WERI-Rb-1 (cell line): ENCODE measurements at regions not wholly inside any gene's neighbourhood (a gene's known extent, or its start where the extent isn't known, plus 50 kb on each side); places are given as distances from the start of the nearest gene placed in this dataset.

Experiments used
- DNase-seq: peaks from one replicate; pipeline ENCODE4 v3.0.0-alpha.2; 2020
- H3K27ac ChIP-seq: fragments of 250-450 bp; sonication (Bioruptor Pico); 2 replicates; pipeline ENCODE4 v1.5.1; 2020; ENCODE audit warnings: mild to moderate bottlenecking, moderate library complexity
- H3K27me3 ChIP-seq: fragments of 250-450 bp; sonication (Bioruptor Pico); 2 replicates; pipeline ENCODE4 v1.5.1; 2021; ENCODE audit warnings: mild to moderate bottlenecking, low read depth, moderate library complexity; ENCODE audit not compliant: insufficient read depth, severe bottlenecking
- H3K36me3 ChIP-seq: fragments of 250-450 bp; sonication (Bioruptor Pico); 2 replicates; pipeline ENCODE4 v1.5.1; 2020; ENCODE audit warnings: mild to moderate bottlenecking, moderate library complexity
- H3K4me3 ChIP-seq: 2 replicates; pipeline ENCODE4 v1.5.1; 2011; ENCODE audit warnings: low read depth, mild to moderate bottlenecking, control low read depth, low read length
- H3K9me3 ChIP-seq: fragments of 250-450 bp; sonication (Bioruptor Pico); 2 replicates; pipeline ENCODE4 v1.5.1; 2021; ENCODE audit warnings: mild to moderate bottlenecking, moderate library complexity; ENCODE audit not compliant: severe bottlenecking
- TF ChIP-seq, protein P1 (sequence below): IDR thresholded peaks from 2 replicates; pipeline ENCODE4 v1.5.1; 2011; ENCODE audit warnings: low read depth, mild to moderate bottlenecking, control low read depth, inconsistent platforms, low read length

DNA sequence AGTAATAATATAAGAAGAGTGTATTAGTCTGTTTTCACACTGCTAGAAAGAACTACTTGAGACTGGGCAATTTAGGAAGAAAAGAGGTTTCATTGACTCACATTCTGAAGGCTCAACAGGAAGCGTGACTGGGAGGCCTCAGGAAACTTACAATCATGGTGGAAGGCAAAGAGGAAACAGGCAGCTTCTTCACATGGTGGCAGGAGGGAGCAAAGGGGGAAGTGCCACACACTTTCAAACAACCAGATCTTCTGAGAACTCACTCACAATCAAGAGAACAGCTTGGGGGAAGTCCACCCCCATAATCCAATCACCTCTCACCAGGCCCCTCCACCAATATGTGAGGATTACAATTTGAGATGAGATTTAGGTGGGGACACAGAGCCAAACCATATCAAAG lies 212.5 kb upstream of the HDAC9 start:
- H3K4me3 ChIP-seq = no peak overlapping the region
- H3K9me3 ChIP-seq = no peaks in the 10 kb centered on the region
- H3K36me3 ChIP-seq = no peaks in the 10 kb centered on the region
- TF ChIP-seq, protein P1, sequence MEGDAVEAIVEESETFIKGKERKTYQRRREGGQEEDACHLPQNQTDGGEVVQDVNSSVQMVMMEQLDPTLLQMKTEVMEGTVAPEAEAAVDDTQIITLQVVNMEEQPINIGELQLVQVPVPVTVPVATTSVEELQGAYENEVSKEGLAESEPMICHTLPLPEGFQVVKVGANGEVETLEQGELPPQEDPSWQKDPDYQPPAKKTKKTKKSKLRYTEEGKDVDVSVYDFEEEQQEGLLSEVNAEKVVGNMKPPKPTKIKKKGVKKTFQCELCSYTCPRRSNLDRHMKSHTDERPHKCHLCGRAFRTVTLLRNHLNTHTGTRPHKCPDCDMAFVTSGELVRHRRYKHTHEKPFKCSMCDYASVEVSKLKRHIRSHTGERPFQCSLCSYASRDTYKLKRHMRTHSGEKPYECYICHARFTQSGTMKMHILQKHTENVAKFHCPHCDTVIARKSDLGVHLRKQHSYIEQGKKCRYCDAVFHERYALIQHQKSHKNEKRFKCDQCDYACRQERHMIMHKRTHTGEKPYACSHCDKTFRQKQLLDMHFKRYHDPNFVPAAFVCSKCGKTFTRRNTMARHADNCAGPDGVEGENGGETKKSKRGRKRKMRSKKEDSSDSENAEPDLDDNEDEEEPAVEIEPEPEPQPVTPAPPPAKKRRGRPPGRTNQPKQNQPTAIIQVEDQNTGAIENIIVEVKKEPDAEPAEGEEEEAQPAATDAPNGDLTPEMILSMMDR = no peak
- H3K27ac ChIP-seq = no peak overlapping the region
- no peaks in the 10 kb centered on the region for H3K27me3 ChIP-seq
- DNase-seq = no peak

DNA sequence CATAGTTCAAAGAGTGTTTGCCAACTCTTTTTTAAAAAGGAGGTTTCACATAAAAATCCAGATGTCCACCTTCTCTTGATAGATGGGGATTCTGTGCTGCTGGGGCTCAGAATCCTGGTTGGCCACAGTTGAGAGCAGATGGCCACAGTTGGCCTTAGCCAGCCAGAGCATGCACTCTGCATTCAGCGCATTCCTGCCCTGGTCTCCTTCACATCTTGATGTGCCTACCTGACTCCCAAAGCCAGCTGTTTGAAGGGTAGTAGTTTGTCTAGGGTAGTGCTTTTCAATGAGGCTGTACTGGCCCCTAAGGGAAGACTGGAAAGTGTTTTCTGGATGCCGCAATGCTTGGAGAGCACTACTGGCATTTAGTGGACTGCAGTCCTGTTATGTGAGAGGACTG lies 208.1 kb upstream of the HDAC9 start:
- H3K27me3 ChIP-seq = no peaks in the 10 kb centered on the region
- H3K4me3 ChIP-seq = no peak overlapping the region
- no peak overlapping the region for H3K27ac ChIP-seq
- H3K36me3 ChIP-seq = no peaks in the 10 kb centered on the region
- DNase-seq = no peak
- no peaks in the 10 kb centered on the region for H3K9me3 ChIP-seq
- TF ChIP-seq, protein P1 = no peak

DNA sequence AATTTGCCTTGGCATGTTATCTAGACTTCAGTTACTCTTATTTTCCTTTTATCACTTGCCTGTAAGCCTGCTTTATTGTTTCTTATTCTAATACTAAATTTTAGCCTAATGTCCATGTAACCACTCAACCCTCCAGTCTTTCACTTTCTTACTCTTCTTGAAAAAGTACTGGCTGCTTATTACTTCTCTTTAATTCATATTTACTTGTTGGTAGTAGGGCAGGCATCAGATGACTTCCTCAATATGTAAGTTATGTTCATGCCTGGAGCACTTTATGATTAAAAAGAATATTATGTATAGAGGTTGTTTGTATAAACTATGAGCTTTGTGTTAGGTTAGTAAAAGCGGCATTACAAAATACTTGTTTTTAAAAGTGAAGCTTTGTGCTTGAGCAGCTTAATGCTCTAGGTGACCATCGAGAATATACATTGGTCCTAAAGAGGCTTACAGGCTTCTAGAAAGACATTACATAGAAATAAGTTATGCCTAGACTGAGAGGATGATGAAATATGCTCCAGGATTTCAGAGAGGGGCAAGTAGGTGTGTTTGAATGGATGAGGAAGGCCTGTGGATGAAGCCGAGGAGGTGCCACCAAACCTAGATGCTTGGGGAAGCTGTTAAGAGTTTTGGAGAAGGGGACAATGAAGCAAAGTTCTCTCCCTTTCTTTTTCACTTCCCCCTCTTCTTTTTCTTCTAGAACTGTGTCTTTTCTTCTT lies 207.1 kb upstream of the HDAC9 start:
- Histone ChIP-seq H3K9me3 (no peaks in the 10 kb centered on the region), H3K36me3 (no peaks in the 10 kb centered on the region), H3K27me3 (no peaks in the 10 kb centered on the region), H3K4me3 (no peak overlapping the region), H3K27ac (no peak overlapping the region)
- DNase-seq = no peak
- TF ChIP-seq, protein P1 = no peak

DNA sequence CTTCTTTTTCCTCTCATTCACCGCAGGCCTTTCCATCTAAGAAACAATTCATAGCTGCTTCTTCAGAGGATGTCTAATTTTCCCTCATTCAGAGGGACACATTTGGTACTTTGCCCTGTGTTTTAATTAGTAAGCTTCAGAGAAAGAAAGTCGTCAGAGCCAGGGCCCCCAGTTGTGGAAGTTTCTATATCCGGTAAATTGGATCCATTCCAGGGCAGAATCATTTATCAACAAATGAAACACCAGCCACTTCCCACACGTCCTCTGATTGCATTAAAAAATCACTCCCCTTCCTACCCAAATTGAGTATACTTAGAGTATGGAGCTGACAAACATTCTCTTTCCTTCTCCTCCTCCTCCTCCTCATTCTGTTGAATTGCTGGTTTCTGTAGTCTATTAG lies 205.8 kb upstream of the HDAC9 start:
- no peaks in the 10 kb centered on the region for H3K27me3 ChIP-seq
- DNase-seq = no peak
- no peak overlapping the region for H3K4me3 ChIP-seq
- no peaks in the 10 kb centered on the region for H3K36me3 ChIP-seq
- TF ChIP-seq, protein P1 = no peak
- H3K9me3 ChIP-seq = no peaks in the 10 kb centered on the region
- no peak overlapping the region for H3K27ac ChIP-seq

DNA sequence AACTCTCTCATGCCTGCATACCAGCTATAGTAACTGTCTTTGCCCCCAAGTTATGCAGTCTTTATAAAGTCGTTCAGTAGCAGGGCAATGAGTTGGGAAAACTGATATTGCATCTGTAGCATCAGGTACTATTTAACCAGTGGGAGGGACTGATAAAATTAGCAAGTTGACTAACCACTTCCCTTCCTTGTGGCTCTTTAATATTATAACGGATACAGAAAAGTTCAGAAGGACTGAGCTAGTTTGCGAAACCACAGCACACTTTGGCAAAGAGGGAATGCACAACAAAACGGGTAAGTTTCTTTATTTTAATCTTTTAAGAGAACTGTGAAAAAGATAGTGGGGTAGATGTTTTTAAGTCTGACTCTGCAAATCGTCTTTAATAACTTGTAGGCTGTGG lies 205.3 kb upstream of the HDAC9 start:
- H3K36me3 ChIP-seq = no peaks in the 10 kb centered on the region
- no peaks in the 10 kb centered on the region for H3K9me3 ChIP-seq
- DNase-seq = no peak
- TF ChIP-seq, protein P1 = no peak
- H3K27ac ChIP-seq = no peak overlapping the region
- H3K27me3 ChIP-seq = no peaks in the 10 kb centered on the region
- no peak overlapping the region for H3K4me3 ChIP-seq

DNA sequence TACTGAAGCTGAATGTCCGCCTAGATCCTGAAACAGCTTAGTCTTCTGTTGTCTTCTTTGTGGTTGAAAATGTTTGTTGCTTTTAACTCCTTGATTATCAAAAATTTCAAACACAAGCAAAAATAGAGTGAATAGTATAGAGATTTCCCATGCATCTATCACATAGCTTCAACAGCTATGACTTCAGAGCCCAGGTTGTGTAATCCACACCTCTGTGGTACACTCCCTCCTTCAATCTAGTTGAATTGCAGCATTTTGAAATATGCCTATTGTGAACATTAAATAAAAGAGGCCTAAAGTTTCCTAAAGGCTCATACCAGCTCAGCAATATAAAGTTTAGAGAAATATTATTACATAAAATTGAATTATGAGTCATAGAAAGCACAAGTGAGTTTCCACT lies 204.7 kb upstream of the HDAC9 start:
- Histone ChIP-seq H3K27me3 (no peaks in the 10 kb centered on the region), H3K4me3 (no peak overlapping the region), H3K27ac (no peak overlapping the region), H3K36me3 (no peaks in the 10 kb centered on the region), H3K9me3 (no peaks in the 10 kb centered on the region)
- TF ChIP-seq, protein P1 = no peak
- no peak for DNase-seq
